Adrenal gland (tissue), 5 donors: ENCODE measurements at regions not wholly inside any gene's neighbourhood (a gene's known extent, or its start where the extent isn't known, plus 50 kb on each side); places are given as distances from the start of the nearest gene placed in this dataset.

ENCODE experiments used
- POLR2A ChIP-seq, 2 donors: fragments of 450-650 bp; IDR thresholded peaks; one replicate each; pipeline ENCODE4 v1.6.1; 2017; ENCODE audit warnings: antibody characterized with exemption in 2 of 2, mild to moderate bottlenecking in 2 of 2, moderate library complexity in 1 of 2
- TF ChIP-seq, protein P1 (sequence below), 6 experiments: fragments of 450-650 bp in 4 of 6; fragments of 200-600 bp in 2 of 6; sonication (generic) in 1 of 6; IDR thresholded peaks; 1 replicate in 5 of 6; 2 replicates in 1 of 6; pipeline versions ENCODE4 v1.5.1 to v1.8.0; 2016 to 2021; ENCODE audit warnings: antibody characterized with exemption in 6 of 6, mild to moderate bottlenecking in 2 of 6, moderate library complexity in 1 of 6
- donor health status: DM: no; HTN: no; CAD: no.

DNA sequence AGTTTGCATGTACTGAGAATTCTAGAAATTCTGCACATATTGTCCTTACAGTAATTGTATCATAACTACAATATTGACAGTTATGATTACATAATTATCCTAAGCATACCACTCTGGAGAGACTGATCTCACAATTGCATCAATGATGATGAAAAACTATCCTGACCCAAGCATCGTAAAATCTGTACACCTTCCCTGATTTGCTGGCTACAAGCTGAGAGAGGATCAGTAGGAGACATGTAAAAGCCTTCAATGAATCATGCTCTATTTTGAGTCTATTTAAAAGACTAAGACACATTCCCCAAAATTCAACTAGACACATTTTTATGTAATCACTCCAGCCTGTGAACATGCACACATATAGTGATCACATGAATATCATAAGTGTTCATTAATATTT lies 1833.8 kb downstream of the EFNA5 start:
- TF ChIP-seq, protein P1, sequence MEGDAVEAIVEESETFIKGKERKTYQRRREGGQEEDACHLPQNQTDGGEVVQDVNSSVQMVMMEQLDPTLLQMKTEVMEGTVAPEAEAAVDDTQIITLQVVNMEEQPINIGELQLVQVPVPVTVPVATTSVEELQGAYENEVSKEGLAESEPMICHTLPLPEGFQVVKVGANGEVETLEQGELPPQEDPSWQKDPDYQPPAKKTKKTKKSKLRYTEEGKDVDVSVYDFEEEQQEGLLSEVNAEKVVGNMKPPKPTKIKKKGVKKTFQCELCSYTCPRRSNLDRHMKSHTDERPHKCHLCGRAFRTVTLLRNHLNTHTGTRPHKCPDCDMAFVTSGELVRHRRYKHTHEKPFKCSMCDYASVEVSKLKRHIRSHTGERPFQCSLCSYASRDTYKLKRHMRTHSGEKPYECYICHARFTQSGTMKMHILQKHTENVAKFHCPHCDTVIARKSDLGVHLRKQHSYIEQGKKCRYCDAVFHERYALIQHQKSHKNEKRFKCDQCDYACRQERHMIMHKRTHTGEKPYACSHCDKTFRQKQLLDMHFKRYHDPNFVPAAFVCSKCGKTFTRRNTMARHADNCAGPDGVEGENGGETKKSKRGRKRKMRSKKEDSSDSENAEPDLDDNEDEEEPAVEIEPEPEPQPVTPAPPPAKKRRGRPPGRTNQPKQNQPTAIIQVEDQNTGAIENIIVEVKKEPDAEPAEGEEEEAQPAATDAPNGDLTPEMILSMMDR (IDR thresholded peaks at IDR 0.05) = no peak
- TF ChIP-seq POLR2A (IDR thresholded peaks at IDR 0.05) = no peak
